ENCODE measurements at regions not wholly inside any gene's neighbourhood (a gene's known extent, or its start where the extent isn't known, plus 50 kb on each side); places are given as distances from the start of the nearest gene placed in this dataset.

GRCh38 chr17:13405807-13406206 is 195.9 kb downstream of the HS3ST3A1 start:
- TF ChIP-seq REST (IDR thresholded peaks at IDR 0.05; ENCODE audit: unreplicated experiment) (no peak), CREB1 (CRISPR knock-in tag; IDR thresholded peaks at IDR 0.05; ENCODE audit: low read depth) (no peak), POLR2AphosphoS5 (IDR thresholded peaks at IDR 0.05; ENCODE audit: low read depth) (no peak), EZH2phosphoT487 (IDR thresholded peaks at IDR 0.05; ENCODE audit: unreplicated experiment) (no peak), EZH2 (IDR thresholded peaks at IDR 0.05; ENCODE audit: low read depth, unreplicated experiment) (no peak)
- TF ChIP-seq, protein P1, sequence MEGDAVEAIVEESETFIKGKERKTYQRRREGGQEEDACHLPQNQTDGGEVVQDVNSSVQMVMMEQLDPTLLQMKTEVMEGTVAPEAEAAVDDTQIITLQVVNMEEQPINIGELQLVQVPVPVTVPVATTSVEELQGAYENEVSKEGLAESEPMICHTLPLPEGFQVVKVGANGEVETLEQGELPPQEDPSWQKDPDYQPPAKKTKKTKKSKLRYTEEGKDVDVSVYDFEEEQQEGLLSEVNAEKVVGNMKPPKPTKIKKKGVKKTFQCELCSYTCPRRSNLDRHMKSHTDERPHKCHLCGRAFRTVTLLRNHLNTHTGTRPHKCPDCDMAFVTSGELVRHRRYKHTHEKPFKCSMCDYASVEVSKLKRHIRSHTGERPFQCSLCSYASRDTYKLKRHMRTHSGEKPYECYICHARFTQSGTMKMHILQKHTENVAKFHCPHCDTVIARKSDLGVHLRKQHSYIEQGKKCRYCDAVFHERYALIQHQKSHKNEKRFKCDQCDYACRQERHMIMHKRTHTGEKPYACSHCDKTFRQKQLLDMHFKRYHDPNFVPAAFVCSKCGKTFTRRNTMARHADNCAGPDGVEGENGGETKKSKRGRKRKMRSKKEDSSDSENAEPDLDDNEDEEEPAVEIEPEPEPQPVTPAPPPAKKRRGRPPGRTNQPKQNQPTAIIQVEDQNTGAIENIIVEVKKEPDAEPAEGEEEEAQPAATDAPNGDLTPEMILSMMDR (conservative IDR thresholded peaks at IDR 0.05; ENCODE audit: low read depth in 2 of 2): no peak
